Transverse colon (tissue), 4 donors: ENCODE measurements at regions not wholly inside any gene's neighbourhood (a gene's known extent, or its start where the extent isn't known, plus 50 kb on each side); places are given as distances from the start of the nearest gene placed in this dataset.

ENCODE experiments used
- EP300 ChIP-seq: sonication (generic); formaldehyde crosslinking; IDR thresholded peaks from one replicate; pipeline ENCODE4 v1.6.1; 2017; ENCODE audit warnings: antibody characterized with exemption, low read depth
- POLR2A ChIP-seq: fragments of 450-650 bp; IDR thresholded peaks from one replicate; pipeline ENCODE4 v1.6.1; 2016; ENCODE audit warnings: antibody characterized with exemption, mild to moderate bottlenecking, moderate library complexity
- POLR2AphosphoS5 ChIP-seq, 3 donors: sonication (generic); formaldehyde crosslinking; IDR thresholded peaks; one replicate each; pipeline ENCODE4 v1.6.1; 2016; ENCODE audit warnings: antibody characterized with exemption in 3 of 3
- TF ChIP-seq, protein P1 (sequence below), 5 experiments: fragments of 200-600 bp in 3 of 5; fragments of 450-650 bp in 2 of 5; sonication (generic) in 3 of 5; IDR thresholded peaks; 1 replicate in 2 of 5; 2 replicates in 3 of 5; pipeline ENCODE4 v1.5.1; 2016 to 2017; ENCODE audit warnings: antibody characterized with exemption in 5 of 5, inconsistent platforms in 3 of 5, mild to moderate bottlenecking in 2 of 5, moderate library complexity in 1 of 5

- TF ChIP-seq POLR2A (no peak), POLR2AphosphoS5 (IDR thresholded peaks at IDR 0.05) (no peak), EP300 (no peak)
- TF ChIP-seq, protein P1, sequence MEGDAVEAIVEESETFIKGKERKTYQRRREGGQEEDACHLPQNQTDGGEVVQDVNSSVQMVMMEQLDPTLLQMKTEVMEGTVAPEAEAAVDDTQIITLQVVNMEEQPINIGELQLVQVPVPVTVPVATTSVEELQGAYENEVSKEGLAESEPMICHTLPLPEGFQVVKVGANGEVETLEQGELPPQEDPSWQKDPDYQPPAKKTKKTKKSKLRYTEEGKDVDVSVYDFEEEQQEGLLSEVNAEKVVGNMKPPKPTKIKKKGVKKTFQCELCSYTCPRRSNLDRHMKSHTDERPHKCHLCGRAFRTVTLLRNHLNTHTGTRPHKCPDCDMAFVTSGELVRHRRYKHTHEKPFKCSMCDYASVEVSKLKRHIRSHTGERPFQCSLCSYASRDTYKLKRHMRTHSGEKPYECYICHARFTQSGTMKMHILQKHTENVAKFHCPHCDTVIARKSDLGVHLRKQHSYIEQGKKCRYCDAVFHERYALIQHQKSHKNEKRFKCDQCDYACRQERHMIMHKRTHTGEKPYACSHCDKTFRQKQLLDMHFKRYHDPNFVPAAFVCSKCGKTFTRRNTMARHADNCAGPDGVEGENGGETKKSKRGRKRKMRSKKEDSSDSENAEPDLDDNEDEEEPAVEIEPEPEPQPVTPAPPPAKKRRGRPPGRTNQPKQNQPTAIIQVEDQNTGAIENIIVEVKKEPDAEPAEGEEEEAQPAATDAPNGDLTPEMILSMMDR (IDR thresholded peaks at IDR 0.05): no peak
Measured at GRCh38 chr6:113112086-113112485, 745.1 kb upstream of the MARCKS start.
